Osteocyte (in vitro differentiated cells): ENCODE measurements at regions not wholly inside any gene's neighbourhood (a gene's known extent, or its start where the extent isn't known, plus 50 kb on each side); places are given as distances from the start of the nearest gene placed in this dataset.

ENCODE experiments used
- DNase-seq: peaks from one replicate; pipeline ENCODE4 v3.0.0; 2021; ENCODE audit warnings: mixed read lengths; ENCODE audit not compliant: unreplicated experiment; ENCODE audit errors: extremely low spot score
- H3K27ac Mint-ChIP-seq: one replicate; pipeline ENCODE4 v1.8.0; 2021; ENCODE audit warnings: mild to moderate bottlenecking, mixed read lengths; ENCODE audit not compliant: unreplicated experiment
- H3K27me3 Mint-ChIP-seq: one replicate; pipeline ENCODE4 v1.8.0; 2021; ENCODE audit warnings: mixed read lengths; ENCODE audit not compliant: unreplicated experiment
- H3K36me3 Mint-ChIP-seq: one replicate; pipeline ENCODE4 v1.8.0; 2021; ENCODE audit warnings: mixed read lengths; ENCODE audit not compliant: unreplicated experiment
- H3K4me1 Mint-ChIP-seq: one replicate; pipeline ENCODE4 v1.8.0; 2021; ENCODE audit warnings: mixed read lengths; ENCODE audit not compliant: unreplicated experiment
- H3K4me3 Mint-ChIP-seq: one replicate; pipeline ENCODE4 v1.8.0; 2021; ENCODE audit warnings: mild to moderate bottlenecking, moderate library complexity, mixed read lengths; ENCODE audit not compliant: unreplicated experiment
- H3K9me3 Mint-ChIP-seq: one replicate; pipeline ENCODE4 v1.8.0; 2021; ENCODE audit warnings: mixed read lengths; ENCODE audit not compliant: unreplicated experiment
- TF ChIP-seq, protein P1 (sequence below): fragments of 200-600 bp; sonication (generic); IDR thresholded peaks from 2 replicates; pipeline ENCODE4 v1.5.0; 2021; ENCODE audit warnings: antibody characterized with exemption, mild to moderate bottlenecking, moderate library complexity

DNA sequence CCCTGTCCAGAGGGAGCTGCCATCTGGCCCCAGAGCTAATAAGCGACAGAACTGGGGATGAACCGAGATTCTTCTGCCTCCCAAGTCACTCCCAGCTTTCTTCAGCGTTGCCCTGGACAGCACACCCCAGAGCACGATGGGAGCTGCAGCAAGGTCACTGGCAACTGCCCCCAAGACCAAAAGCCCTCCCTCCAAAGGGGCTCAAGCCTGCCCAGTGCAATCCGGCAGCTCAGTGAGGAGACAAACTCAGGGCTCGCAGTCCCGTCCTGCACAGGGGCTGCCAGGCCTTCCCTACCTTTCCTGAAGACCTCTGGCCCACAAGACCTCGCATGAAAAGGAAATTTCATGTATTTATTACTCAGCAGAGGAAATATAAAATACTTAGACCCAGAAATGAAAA, 174.8 kb downstream of the BCOR start:
- no peaks in the 10 kb centered on the region for H3K36me3 Mint-ChIP-seq
- DNase-seq, result no peak
- no peaks in the 10 kb centered on the region for H3K9me3 Mint-ChIP-seq
- H3K27ac Mint-ChIP-seq, result no peak overlapping the region
- no peak overlapping the region for H3K4me3 Mint-ChIP-seq
- TF ChIP-seq, protein P1, sequence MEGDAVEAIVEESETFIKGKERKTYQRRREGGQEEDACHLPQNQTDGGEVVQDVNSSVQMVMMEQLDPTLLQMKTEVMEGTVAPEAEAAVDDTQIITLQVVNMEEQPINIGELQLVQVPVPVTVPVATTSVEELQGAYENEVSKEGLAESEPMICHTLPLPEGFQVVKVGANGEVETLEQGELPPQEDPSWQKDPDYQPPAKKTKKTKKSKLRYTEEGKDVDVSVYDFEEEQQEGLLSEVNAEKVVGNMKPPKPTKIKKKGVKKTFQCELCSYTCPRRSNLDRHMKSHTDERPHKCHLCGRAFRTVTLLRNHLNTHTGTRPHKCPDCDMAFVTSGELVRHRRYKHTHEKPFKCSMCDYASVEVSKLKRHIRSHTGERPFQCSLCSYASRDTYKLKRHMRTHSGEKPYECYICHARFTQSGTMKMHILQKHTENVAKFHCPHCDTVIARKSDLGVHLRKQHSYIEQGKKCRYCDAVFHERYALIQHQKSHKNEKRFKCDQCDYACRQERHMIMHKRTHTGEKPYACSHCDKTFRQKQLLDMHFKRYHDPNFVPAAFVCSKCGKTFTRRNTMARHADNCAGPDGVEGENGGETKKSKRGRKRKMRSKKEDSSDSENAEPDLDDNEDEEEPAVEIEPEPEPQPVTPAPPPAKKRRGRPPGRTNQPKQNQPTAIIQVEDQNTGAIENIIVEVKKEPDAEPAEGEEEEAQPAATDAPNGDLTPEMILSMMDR, result no peak
- H3K4me1 Mint-ChIP-seq, result no peaks in the 10 kb centered on the region
- no peaks in the 10 kb centered on the region for H3K27me3 Mint-ChIP-seq

DNA sequence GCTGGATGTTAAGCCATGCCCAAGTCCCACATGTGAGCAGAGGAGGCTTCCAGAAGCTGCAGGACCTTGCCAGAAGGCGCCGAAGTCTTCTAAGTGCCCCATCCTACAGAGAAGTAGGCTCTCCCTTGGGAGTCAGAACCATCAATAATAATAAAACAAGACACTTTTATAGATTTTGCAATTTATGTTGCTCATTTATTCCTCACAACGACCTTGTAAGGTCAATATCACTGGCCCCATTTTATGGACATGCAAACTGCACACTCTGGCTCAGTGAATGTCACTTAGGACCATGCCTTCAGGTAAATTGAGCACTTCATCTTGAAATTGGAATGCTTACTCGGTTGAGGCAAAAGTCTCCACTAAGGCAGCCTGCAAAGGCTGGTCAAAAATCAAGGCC, 170.4 kb downstream of the BCOR start:
- H3K4me1 Mint-ChIP-seq, result peaks cover 12% of the 10 kb centered on the region
- no peaks in the 10 kb centered on the region for H3K27me3 Mint-ChIP-seq
- no peak for DNase-seq
- H3K4me3 Mint-ChIP-seq, result no peak overlapping the region
- no peaks in the 10 kb centered on the region for H3K36me3 Mint-ChIP-seq
- H3K9me3 Mint-ChIP-seq, result no peaks in the 10 kb centered on the region
- TF ChIP-seq, protein P1, result no peak
- H3K27ac Mint-ChIP-seq, result no peak overlapping the region

DNA sequence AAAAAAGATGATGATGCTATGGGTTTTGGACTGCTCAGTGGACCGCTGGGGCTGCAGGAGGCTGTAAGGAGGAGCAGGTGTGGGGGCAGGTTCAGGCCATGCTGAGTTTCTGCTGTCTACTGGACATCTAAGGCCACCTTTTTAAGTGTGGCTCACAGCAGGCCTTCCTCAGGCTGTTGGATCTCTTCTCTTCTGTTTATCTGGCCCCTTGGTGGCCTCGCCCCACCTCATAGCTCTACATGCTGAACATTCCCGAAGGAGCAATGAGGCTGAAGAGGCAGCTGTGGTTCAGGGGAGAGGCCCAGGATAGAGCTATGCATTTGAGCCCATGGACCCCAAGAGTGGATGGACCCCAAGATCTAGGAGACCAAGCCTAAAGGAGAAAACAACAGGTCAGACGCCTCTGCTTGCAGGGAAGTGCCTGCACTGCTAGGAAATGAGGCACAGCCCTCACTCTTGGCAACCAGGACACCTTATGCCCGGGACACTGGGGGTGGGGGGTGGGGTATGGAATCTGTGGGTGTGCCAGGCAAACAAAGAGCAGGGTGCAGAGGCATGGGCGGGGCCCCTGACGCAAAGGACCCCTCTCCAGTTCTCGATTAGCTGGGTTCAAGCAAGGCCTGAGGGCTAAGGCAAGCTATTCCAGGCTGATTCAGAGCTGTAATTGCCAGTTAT, 168.9 kb downstream of the BCOR start:
- Mint-ChIP-seq H3K27ac (no peak overlapping the region), H3K36me3 (no peaks in the 10 kb centered on the region), H3K4me1 (peaks cover 12% of the 10 kb centered on the region)

DNA sequence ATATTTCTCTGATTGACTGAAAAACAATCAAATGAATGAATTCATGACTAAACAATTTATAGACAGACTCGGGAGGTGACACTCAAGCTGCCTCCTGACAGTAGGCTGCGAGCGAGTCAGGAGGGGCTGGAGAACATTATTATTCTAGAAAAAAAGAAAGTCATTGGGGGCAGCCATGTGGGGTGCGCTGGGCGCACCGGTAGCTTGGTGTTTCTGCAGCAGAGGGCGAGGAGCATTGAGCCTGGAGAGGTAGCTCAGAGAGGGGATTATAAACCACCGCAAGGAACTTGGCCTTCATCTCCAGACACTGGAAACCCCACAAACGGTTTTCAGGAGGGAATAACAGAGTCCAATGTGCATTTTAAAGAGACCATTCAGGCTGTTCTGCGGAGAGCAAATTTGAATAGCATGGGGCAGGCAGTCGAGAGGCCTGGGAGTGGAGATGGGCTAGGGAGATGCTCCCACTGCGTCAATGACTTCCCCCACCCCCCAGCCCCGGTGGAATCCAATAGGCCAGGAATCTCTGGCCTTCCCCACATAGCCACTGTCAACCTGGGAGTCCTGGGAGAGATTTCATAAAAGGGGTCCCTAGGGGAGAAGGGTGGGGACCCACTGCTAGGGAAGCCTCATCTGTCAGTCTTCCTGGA, 168.3 kb downstream of the BCOR start:
- TF ChIP-seq, protein P1, result no peak
- Mint-ChIP-seq H3K27me3 (no peaks in the 10 kb centered on the region), H3K36me3 (no peaks in the 10 kb centered on the region), H3K27ac (peak overlapping the region; percentile 12), H3K9me3 (no peaks in the 10 kb centered on the region), H3K4me3 (no peak overlapping the region), H3K4me1 (peaks cover 12% of the 10 kb centered on the region)
- DNase-seq, result no peak

More for the DNA sequence above, 168.9 kb downstream of the BCOR start:
- Mint-ChIP-seq H3K9me3 (no peaks in the 10 kb centered on the region), H3K4me3 (no peak overlapping the region), H3K27me3 (no peaks in the 10 kb centered on the region)
- DNase-seq, result no peak
- TF ChIP-seq, protein P1, result no peak

DNA sequence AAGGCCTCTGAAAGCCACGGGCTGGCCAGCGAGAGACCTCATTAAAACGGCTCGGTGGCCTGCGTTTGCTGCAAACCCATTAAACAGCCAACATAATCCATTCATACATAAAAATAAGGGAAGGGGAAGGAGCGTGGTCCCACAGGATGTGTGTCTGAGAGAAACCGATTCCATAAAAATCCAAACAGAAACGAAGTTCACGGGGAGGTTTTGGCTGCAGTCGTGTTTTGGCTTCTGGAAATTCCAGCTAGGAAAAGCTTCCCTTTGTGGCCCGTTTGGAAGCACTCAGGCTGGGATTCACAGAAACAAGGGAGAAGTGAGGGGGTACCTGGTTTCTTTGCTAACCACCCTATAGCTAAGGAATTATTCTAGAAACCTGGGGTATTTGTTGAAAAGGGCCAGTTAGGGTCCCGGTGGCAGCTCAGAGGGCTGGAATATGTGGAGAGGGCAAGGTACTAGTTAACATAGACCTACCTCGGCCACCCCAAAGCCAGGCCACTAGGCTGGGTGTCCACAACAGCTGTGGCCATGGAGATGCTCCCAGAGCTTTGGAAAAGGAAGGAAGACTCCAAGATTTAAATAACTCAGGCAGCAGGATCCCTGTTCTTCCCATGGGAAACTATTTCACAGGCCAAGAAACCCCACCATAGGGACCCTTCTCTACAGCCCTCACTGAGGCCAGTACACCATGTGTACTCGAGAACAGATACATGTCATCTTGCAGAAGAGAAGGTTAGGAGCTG, 166.8 kb downstream of the BCOR start:
- TF ChIP-seq, protein P1, result no peak
- no peak for DNase-seq

More for the DNA sequence above, 166.8 kb downstream of the BCOR start:
- Mint-ChIP-seq H3K27me3 (no peaks in the 10 kb centered on the region), H3K27ac (no peak overlapping the region), H3K9me3 (no peaks in the 10 kb centered on the region), H3K4me3 (no peak overlapping the region), H3K4me1 (peaks cover 19% of the 10 kb centered on the region), H3K36me3 (no peaks in the 10 kb centered on the region)
